ENCODE measurements at regions not wholly inside any gene's neighbourhood (a gene's known extent, or its start where the extent isn't known, plus 50 kb on each side); places are given as distances from the start of the nearest gene placed in this dataset.
"Not testable (repeated sequence)": the region's sequence is repeated elsewhere in the genome, so short reads cannot be mapped to it uniquely, and the experiment has no call there.

DNA sequence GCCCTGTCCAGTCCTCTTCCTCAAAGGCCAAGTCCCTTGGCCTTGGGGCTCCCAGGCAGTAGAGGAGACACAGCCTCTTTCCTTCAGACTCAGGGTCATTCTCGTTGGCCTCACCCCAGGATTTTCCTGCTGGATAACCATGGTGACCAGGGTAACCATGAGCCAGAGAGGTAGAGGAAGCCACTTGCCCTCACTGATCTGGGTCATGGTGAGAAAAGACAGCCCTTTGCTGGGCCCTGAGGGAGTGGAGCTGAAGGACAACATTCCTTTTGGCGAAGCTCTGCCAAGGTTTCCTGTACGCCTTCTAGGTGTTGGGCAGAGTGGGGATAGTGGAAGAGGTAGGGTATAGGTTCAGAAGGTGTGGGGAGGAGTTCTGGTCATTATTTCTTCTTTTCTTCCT, 53.1 kb upstream of the WNT4 start:
- DNase-seq: no peak

DNA sequence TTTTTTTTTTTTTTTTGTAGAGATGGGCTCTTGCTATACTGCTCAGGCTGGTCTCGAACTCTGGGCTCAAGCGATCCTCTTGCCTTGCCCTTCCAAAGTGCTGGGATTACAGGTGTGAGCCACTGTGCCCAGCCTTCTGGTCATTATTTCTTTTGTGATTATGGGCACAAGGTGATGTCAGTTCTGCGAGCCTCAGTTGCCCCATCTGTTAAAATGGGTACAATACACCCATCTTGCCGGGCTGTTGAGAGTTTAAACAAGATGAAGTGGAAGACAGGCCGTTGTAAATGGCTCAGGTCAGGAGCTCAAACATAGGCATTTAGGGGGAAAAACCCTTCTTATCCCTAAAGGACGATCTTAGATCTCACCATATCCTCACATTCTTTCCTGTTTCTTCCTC, 53.7 kb upstream of the WNT4 start:
- no peak for DNase-seq

GRCh38 chr1:22197644-22198043, 54.7 kb upstream of the WNT4 start:
- no peak for DNase-seq

GRCh38 chr1:22201023-22201422, 58.1 kb upstream of the WNT4 start:
- no peak for DNase-seq

- DNase-seq: no peak
Observed at GRCh38 chr1:22203335-22203734, 60.4 kb upstream of the WNT4 start.

GRCh38 chr1:22204057-22204840, 61.4 kb upstream of the WNT4 start:
- no peak for DNase-seq

- DNase-seq: no peak
Observed at GRCh38 chr1:22204989-22205913, 62.4 kb upstream of the WNT4 start.

GRCh38 chr1:22206551-22207125, 63.7 kb upstream of the WNT4 start:
- no peak for DNase-seq

DNA sequence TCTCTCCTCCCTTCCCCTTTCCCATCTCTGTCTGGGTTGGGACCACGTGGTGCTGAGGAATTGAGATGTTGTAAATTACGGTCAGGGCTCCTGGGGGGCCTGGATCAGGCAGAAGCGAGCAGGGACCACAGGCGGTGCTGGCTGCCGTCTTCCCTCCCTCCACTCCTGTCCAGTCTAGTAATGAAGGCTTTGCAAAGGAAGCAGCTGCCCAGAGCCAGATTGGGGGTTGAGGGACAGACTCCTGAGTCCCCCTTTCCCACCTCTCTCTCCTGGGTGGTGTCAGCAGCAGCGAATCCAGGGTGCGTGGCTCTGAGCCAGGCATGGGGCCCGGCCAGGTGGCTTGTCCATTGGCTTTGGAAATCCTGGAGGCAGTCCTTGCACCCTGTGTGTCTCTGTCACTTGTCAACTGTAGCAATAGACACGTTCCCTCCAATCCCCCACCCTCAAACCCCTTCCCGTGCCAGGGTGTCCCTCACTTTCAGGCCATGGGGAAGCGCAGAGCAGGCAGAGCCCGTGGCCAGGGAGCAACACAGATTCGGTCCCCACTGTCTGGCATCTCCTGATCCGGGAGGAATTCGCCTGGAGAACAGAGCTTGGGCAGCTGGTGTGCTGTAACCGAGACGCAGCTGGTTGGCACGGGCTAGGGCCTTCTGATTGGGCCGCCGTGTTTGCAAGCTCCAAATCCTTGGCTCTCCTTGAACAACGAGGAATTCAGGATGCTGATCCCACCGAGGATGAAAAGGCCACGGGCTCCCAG, 64.8 kb upstream of the WNT4 start:
- no peak for DNase-seq

DNA sequence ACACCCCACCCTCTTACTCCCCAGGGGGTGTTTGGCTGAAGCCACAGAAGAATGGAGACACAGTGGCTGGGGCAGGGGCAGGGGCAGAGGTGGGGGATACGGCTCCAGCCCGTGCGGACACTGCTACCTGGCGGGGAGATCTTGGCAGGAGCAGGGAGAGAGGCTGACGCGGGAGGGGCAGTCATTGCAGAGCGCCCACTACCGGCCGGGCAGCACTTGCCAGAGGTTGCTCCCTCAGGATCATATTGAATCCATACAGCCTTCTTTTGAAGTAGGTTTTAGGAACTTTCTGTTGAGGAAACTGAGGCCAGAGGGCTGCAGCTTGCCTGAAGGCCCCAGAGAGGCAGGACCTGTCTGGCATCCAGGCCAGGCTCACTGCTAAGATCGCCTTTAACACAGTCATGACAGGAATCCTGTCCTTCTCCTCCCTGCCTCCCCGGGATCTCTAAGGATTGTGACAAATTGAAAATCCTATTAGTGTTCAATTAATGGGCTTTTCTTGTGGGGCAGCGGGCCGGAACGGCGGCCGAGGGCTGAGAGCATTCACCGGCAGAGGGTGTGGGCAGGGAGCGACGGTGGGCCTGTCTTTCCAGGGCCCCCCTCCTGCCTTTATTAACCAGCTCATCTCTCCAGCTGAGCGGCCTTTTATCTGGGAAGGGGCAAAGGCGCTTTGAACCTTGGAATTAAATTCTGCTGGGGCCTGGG, 65.5 kb upstream of the WNT4 start:
- no peak for DNase-seq

GRCh38 chr1:22208973-22209378, 66.1 kb upstream of the WNT4 start:
- no peak for DNase-seq

DNA sequence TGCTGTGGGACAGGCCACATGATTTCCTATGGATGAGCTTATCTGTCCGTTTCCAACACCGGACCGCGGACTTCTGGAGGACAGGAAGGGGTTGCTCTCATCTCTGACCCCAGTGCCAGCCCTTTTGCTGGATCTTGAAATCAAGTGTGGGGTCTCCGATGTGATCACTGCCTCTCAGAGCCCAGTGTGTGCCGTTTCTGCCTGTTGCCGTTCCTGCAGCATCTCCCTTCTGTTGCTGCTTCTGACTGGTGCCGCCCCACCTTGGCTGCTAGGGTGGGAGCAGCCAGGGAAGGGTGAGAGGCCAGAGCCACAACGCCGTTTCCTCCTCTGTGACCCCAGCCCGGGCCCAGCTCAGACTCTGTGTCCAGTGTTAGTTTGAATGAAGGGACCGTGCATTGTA, 67.3 kb upstream of the WNT4 start:
- DNase-seq: no peak

DNA sequence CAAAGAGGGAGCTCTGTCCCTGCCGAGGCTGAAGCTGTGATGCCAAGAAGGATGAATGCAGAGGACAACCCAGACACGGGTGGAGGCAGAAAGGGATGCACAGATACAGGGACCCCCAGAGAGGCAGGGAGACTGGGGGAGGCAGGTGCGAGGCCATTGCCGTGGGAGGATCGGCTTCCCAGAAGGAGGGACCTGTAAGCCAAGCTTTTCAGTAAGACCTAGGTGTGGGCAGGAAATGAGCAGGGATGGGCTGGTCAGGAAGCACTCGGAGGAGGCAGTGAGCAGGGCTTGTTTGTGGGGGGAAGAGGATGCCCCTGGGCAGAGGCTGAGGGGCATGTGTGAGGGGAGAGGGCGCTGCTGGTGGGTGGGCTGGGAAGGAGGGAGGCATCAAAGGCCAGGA, 67.7 kb upstream of the WNT4 start:
- DNase-seq: no peak

GRCh38 chr1:22211459-22211858, 68.6 kb upstream of the WNT4 start:
- DNase-seq: not testable (repeated sequence)

- no peak for DNase-seq
Observed at GRCh38 chr1:22212400-22213233, 69.7 kb upstream of the WNT4 start.

DNA sequence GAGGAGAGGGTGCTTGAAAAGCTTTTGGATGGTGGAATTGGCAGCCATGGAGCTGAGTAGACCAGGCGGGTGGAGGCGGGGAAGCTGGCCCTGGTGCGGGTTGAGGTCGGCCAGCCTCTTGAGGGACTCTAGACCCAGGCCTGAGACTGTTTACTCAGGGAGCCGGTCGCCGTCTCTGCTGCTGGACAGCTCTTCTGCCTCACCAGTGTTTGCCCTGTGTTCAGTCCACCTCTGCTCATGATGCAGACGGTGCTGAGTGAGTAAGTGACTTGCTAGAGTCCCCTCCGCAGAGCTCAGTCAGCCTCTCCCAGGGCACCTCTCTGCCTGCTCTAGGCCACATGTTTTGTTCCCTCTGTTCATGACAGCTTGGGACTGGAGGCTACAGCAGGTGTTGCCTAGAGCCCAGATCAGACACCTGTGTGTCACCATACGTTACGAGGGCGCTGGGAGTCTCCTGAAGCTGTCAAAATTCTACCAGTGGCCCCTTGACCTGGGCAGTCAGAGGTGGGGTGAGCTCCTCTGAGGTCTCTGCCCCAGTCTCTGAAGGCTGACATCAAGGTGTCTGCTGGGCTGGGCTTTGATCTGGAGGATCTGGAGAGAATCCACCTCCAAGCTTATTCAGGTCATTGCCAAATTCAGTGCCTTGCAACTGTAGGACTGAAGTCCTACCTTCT, 73.5 kb upstream of the WNT4 start:
- no peak for DNase-seq

DNA sequence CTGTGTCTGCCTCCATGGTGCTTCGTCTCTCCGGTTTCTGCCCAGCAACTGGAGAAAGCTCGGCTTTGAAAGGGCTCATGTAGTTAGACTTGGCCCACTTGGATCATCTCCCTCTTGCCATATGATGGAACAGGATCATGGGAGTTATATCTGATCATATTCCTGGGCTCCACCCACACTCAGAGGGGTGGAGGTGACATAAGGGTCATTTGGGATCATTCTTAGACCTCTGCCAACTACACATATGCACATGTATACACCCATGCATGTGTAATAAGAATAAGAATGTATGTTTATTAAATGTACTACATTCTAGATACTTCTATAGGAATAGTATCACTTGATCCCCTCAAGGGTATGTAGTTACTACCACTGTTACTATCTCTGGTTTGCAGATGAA, 74.1 kb upstream of the WNT4 start:
- no peak for DNase-seq

- DNase-seq: no peak
Observed at GRCh38 chr1:22217811-22218460, 75.0 kb upstream of the WNT4 start.

- DNase-seq: no peak
Observed at GRCh38 chr1:22218618-22219250, 75.8 kb upstream of the WNT4 start.

Measured in activated CD4-positive, alpha-beta T cell treated with anti-CD3 and anti-CD28 coated beads, Interleukin-10, Interleukin-2, amounts not matched to agents 100 ng/mL and 50 ng/mL, durations not matched to agents 16 hours and 8 hours (primary cell).